Neural cell (in vitro differentiated cells): ENCODE measurements at regions not wholly inside any gene's neighbourhood (a gene's known extent, or its start where the extent isn't known, plus 50 kb on each side); places are given as distances from the start of the nearest gene placed in this dataset.

Experiments used
- H2AFZ ChIP-seq: fragments of 200-600, 300-800 bp; sonication (generic), shearing (Covaris generic); 2 replicates; pipeline ENCODE4 v1.6.0; 2014; ENCODE audit warnings: low read depth, mild to moderate bottlenecking, antibody characterized with exemption, low read length, moderate library complexity
- H3F3A ChIP-seq: fragments of 200-600 bp; shearing (Covaris generic); 2 replicates; pipeline ENCODE4 v1.6.1; 2016; ENCODE audit warnings: mild to moderate bottlenecking, moderate library complexity, mixed read lengths, antibody characterized with exemption, low read length; ENCODE audit not compliant: insufficient read depth, poor library complexity, severe bottlenecking
- H3K27ac ChIP-seq: fragments of 200-600, 300-800 bp; sonication (generic), shearing (Covaris generic); 2 replicates; pipeline ENCODE4 v1.5.1; 2014; ENCODE audit warnings: mild to moderate bottlenecking, low read length, moderate library complexity
- H3K27me3 ChIP-seq: fragments of 300-800, 200-600 bp; sonication (generic), shearing (Covaris generic); 2 replicates; pipeline ENCODE4 v1.6.0; 2014; ENCODE audit warnings: mild to moderate bottlenecking, low read depth, low read length, moderate library complexity; ENCODE audit not compliant: insufficient read depth
- H3K36me3 ChIP-seq: fragments of 300-800, 200-600 bp; sonication (generic), shearing (Covaris generic); 2 replicates; pipeline ENCODE4 v1.5.1; 2014; ENCODE audit warnings: mild to moderate bottlenecking, antibody characterized with exemption, low read length, moderate library complexity; ENCODE audit not compliant: insufficient read depth
- H3K4me2 ChIP-seq: fragments of 300-800, 200-600 bp; sonication (generic), shearing (Covaris generic); 2 replicates; pipeline ENCODE4 v1.6.0; 2014; ENCODE audit warnings: mild to moderate bottlenecking, low read length
- H3K4me3 ChIP-seq: fragments of 300-800, 200-600 bp; sonication (generic), shearing (Covaris generic); 2 replicates; pipeline ENCODE4 v1.5.1; 2014; ENCODE audit warnings: mild to moderate bottlenecking, low read length, moderate library complexity
- H3K79me2 ChIP-seq: fragments of 200-600 bp; shearing (Covaris generic); replicated peaks from 2 replicates; pipeline ENCODE4 v1.6.0; 2014; ENCODE audit warnings: mild to moderate bottlenecking, low read length, moderate library complexity; ENCODE audit not compliant: insufficient read depth
- H3K9ac ChIP-seq: fragments of 300-800, 200-600 bp; sonication (generic), shearing (Covaris generic); 2 replicates; pipeline ENCODE4 v1.6.1; 2016; ENCODE audit warnings: mild to moderate bottlenecking, low read length, mixed read lengths
- H3K9me2 ChIP-seq: fragments of 200-600 bp; shearing (Covaris generic); 2 replicates; pipeline ENCODE4 v1.6.1; 2016; ENCODE audit warnings: mild to moderate bottlenecking, low read length, mixed read lengths; ENCODE audit not compliant: insufficient read depth
- H3K9me3 ChIP-seq: fragments of 200-600, 300-800 bp; sonication (generic), shearing (Covaris generic); 2 replicates; pipeline ENCODE4 v1.6.1; 2016; ENCODE audit warnings: mild to moderate bottlenecking, mixed run types, low read length, moderate library complexity, mixed read lengths
- H4K20me1 ChIP-seq: fragments of 200-600 bp; shearing (Covaris generic); 2 replicates; pipeline ENCODE4 v1.6.1; 2016; ENCODE audit warnings: mild to moderate bottlenecking, mixed run types; ENCODE audit not compliant: insufficient read depth
- CTCF ChIP-seq: fragments of 450-650 bp; IDR thresholded peaks from 2 replicates; pipeline ENCODE4 v1.5.1; 2014; ENCODE audit warnings: antibody characterized with exemption, mild to moderate bottlenecking, moderate library complexity; ENCODE audit not compliant: poor library complexity, severe bottlenecking
- EP300 ChIP-seq: fragments of 450-650 bp; conservative IDR thresholded peaks from 2 replicates; pipeline ENCODE4 v1.6.1; 2014; ENCODE audit warnings: antibody characterized with exemption, mild to moderate bottlenecking, moderate library complexity; ENCODE audit not compliant: poor library complexity, severe bottlenecking
- EZH2 ChIP-seq: fragments of 200-600, 300-800 bp; shearing (Covaris generic), sonication (generic); IDR thresholded peaks from 2 replicates; pipeline ENCODE4 v1.6.1; 2014; ENCODE audit warnings: antibody characterized with exemption, low read length, borderline replicate concordance, mild to moderate bottlenecking; ENCODE audit not compliant: insufficient read depth, poor library complexity, severe bottlenecking
- MXI1 ChIP-seq: fragments of 450-650 bp; conservative IDR thresholded peaks from 2 replicates; pipeline ENCODE4 v1.6.1; 2014; ENCODE audit warnings: antibody characterized with exemption, mild to moderate bottlenecking; ENCODE audit not compliant: poor library complexity, severe bottlenecking
- POLR2AphosphoS5 ChIP-seq: IDR thresholded peaks from 2 replicates; pipeline ENCODE4 v1.6.1; 2012
- RAD21 ChIP-seq: fragments of 450-650 bp; conservative IDR thresholded peaks from 2 replicates; pipeline ENCODE4 v1.6.1; 2014; ENCODE audit warnings: antibody characterized with exemption, mild to moderate bottlenecking, moderate library complexity
- REST ChIP-seq: IDR thresholded peaks from 2 replicates; pipeline ENCODE4 v1.6.1; 2012; ENCODE audit warnings: borderline replicate concordance
- SMC3 ChIP-seq: fragments of 450-650 bp; conservative IDR thresholded peaks from 2 replicates; pipeline ENCODE4 v1.6.1; 2014; ENCODE audit warnings: antibody characterized with exemption, mild to moderate bottlenecking, moderate library complexity; ENCODE audit not compliant: poor library complexity
- TAF1 ChIP-seq: IDR thresholded peaks from 2 replicates; pipeline ENCODE4 v1.6.1; 2012; ENCODE audit warnings: low read depth

- H3K27me3 ChIP-seq: no peaks in the 10 kb centered on the region
- no peak overlapping the region for H3K4me3 ChIP-seq
- H4K20me1 ChIP-seq: no peaks in the 10 kb centered on the region
- no peaks in the 10 kb centered on the region for H3K79me2 ChIP-seq
- TF ChIP-seq SMC3: no peak
- H3F3A ChIP-seq: no peaks in the 10 kb centered on the region
- H3K4me2 ChIP-seq: no peak overlapping the region
- H3K9me2 ChIP-seq: no peaks in the 10 kb centered on the region
- H3K27ac ChIP-seq: no peak overlapping the region
- H2AFZ ChIP-seq: no peak overlapping the region
- no peaks in the 10 kb centered on the region for H3K9me3 ChIP-seq
- H3K36me3 ChIP-seq: no peaks in the 10 kb centered on the region
- no peak overlapping the region for H3K9ac ChIP-seq
These were observed 98.8 kb upstream of the GRIK2 start for GRCh38 chr6:101294676-101295075.

- Histone ChIP-seq H3K9me3 (no peaks in the 10 kb centered on the region), H4K20me1 (no peaks in the 10 kb centered on the region), H2AFZ (no peak overlapping the region), H3K36me3 (no peaks in the 10 kb centered on the region), H3F3A (no peaks in the 10 kb centered on the region), H3K9me2 (no peaks in the 10 kb centered on the region), H3K79me2 (no peaks in the 10 kb centered on the region), H3K27me3 (no peaks in the 10 kb centered on the region), H3K4me2 (no peak overlapping the region), H3K9ac (no peak overlapping the region), H3K27ac (no peak overlapping the region), H3K4me3 (no peak overlapping the region)
- TF ChIP-seq TAF1: no peak
- no peak for TF ChIP-seq MXI1
- TF ChIP-seq EP300: no peak
- TF ChIP-seq SMC3: no peak
- TF ChIP-seq EZH2: no peak
- TF ChIP-seq CTCF: no peak
- no peak for TF ChIP-seq RAD21
- no peak for TF ChIP-seq POLR2AphosphoS5
- TF ChIP-seq REST: no peak
These were observed 97.1 kb upstream of the GRIK2 start for GRCh38 chr6:101296169-101296960.
